HUES48 (cell line): ENCODE measurements at regions not wholly inside any gene's neighbourhood (a gene's known extent, or its start where the extent isn't known, plus 50 kb on each side); places are given as distances from the start of the nearest gene placed in this dataset.
"Not testable (repeated sequence)": the region's sequence is repeated elsewhere in the genome, so short reads cannot be mapped to it uniquely, and the experiment has no call there.

Experiments
- H3K27ac ChIP-seq: one replicate; pipeline ENCODE4 v1.7.0; 2013; ENCODE audit warnings: low read depth, low read length, inconsistent platforms
- H3K27me3 ChIP-seq: 2 replicates; pipeline ENCODE4 v1.6.1; 2013; ENCODE audit warnings: mild to moderate bottlenecking, low read length; ENCODE audit not compliant: control insufficient read depth, insufficient read depth
- H3K36me3 ChIP-seq: 2 replicates; pipeline ENCODE4 v1.6.1; 2013; ENCODE audit warnings: low read length; ENCODE audit not compliant: control insufficient read depth, insufficient read depth
- H3K4me1 ChIP-seq: 2 replicates; pipeline ENCODE4 v1.6.1; 2013; ENCODE audit warnings: mild to moderate bottlenecking, low read length; ENCODE audit not compliant: control insufficient read depth, insufficient read depth
- H3K4me3 ChIP-seq: 2 replicates; pipeline ENCODE4 v1.5.1; 2013; ENCODE audit warnings: mild to moderate bottlenecking, low read depth, low read length
- H3K9ac ChIP-seq: 2 replicates; pipeline ENCODE4 v1.6.1; 2013; ENCODE audit warnings: mild to moderate bottlenecking, low read depth, low read length, moderate library complexity
- H3K9me3 ChIP-seq: 2 replicates; pipeline ENCODE4 v1.6.1; 2013; ENCODE audit warnings: low read length; ENCODE audit not compliant: control insufficient read depth, insufficient read depth

- 0 out of 2 replicates have a peak, but pooled peaks cover 4% of the 10 kb centered on the region for H3K4me1 ChIP-seq
- no peak overlapping the region for H3K4me3 ChIP-seq
- no peak overlapping the region for H3K27ac ChIP-seq
- H3K27me3 ChIP-seq, result no peaks in the 10 kb centered on the region
- no peaks in the 10 kb centered on the region for H3K36me3 ChIP-seq
- no peaks in the 10 kb centered on the region for H3K9me3 ChIP-seq
- no peak overlapping the region for H3K9ac ChIP-seq
These were observed 93.0 kb upstream of the COL5A1 start for GRCh38 chr9:134548618-134549017.

GRCh38 chr9:134549336-134549735, 92.3 kb upstream of the COL5A1 start:
- Histone ChIP-seq H3K4me1 (0 out of 2 replicates have a peak, but pooled peaks cover 3% of the 10 kb centered on the region), H3K27me3 (no peaks in the 10 kb centered on the region), H3K27ac (no peak overlapping the region), H3K4me3 (no peak overlapping the region), H3K36me3 (no peaks in the 10 kb centered on the region), H3K9ac (no peak overlapping the region), H3K9me3 (no peaks in the 10 kb centered on the region)

GRCh38 chr9:134550081-134550480, 91.5 kb upstream of the COL5A1 start:
- not testable (repeated sequence) for H3K9me3 ChIP-seq, H3K4me1 ChIP-seq, H3K27ac ChIP-seq, H3K36me3 ChIP-seq, H3K9ac ChIP-seq, H3K27me3 ChIP-seq, H3K4me3 ChIP-seq

GRCh38 chr9:134550584-134550983, 91.0 kb upstream of the COL5A1 start:
- H3K27me3 ChIP-seq, result no peaks in the 10 kb centered on the region
- no peak overlapping the region for H3K4me3 ChIP-seq
- H3K9ac ChIP-seq, result no peak overlapping the region
- H3K36me3 ChIP-seq, result no peaks in the 10 kb centered on the region
- no peaks in the 10 kb centered on the region for H3K4me1 ChIP-seq
- no peak overlapping the region for H3K27ac ChIP-seq
- H3K9me3 ChIP-seq, result no peaks in the 10 kb centered on the region

GRCh38 chr9:134551176-134551575, 90.4 kb upstream of the COL5A1 start:
- Histone ChIP-seq H3K27ac (no peak overlapping the region), H3K4me3 (no peak overlapping the region)

GRCh38 chr9:134551644-134552348, 89.8 kb upstream of the COL5A1 start:
- Histone ChIP-seq H3K9ac (no peak overlapping the region), H3K36me3 (no peaks in the 10 kb centered on the region), H3K27ac (no peak overlapping the region), H3K27me3 (no peaks in the 10 kb centered on the region), H3K9me3 (no peaks in the 10 kb centered on the region), H3K4me1 (no peaks in the 10 kb centered on the region), H3K4me3 (no peak overlapping the region)

More at GRCh38 chr9:134551176-134551575, 90.4 kb upstream of the COL5A1 start:
- Histone ChIP-seq H3K9ac (no peak overlapping the region), H3K36me3 (no peaks in the 10 kb centered on the region), H3K9me3 (no peaks in the 10 kb centered on the region), H3K27me3 (no peaks in the 10 kb centered on the region), H3K4me1 (no peaks in the 10 kb centered on the region)

GRCh38 chr9:134552349-134552990, 89.1 kb upstream of the COL5A1 start:
- no peaks in the 10 kb centered on the region for H3K4me1 ChIP-seq
- no peaks in the 10 kb centered on the region for H3K9me3 ChIP-seq
- H3K36me3 ChIP-seq, result no peaks in the 10 kb centered on the region
- no peak overlapping the region for H3K4me3 ChIP-seq
- H3K9ac ChIP-seq, result no peak overlapping the region
- H3K27me3 ChIP-seq, result no peaks in the 10 kb centered on the region
- no peak overlapping the region for H3K27ac ChIP-seq

- H3K9me3 ChIP-seq, result no peaks in the 10 kb centered on the region
- H3K4me1 ChIP-seq, result no peaks in the 10 kb centered on the region
- H3K36me3 ChIP-seq, result no peaks in the 10 kb centered on the region
- H3K27me3 ChIP-seq, result no peaks in the 10 kb centered on the region
- H3K4me3 ChIP-seq, result no peak overlapping the region
- no peak overlapping the region for H3K27ac ChIP-seq
- H3K9ac ChIP-seq, result no peak overlapping the region
These were observed 88.3 kb upstream of the COL5A1 start for GRCh38 chr9:134553061-134553891.

GRCh38 chr9:134553996-134554372, 87.6 kb upstream of the COL5A1 start:
- H3K27me3 ChIP-seq, result no peaks in the 10 kb centered on the region
- H3K9me3 ChIP-seq, result no peaks in the 10 kb centered on the region
- no peaks in the 10 kb centered on the region for H3K4me1 ChIP-seq
- H3K4me3 ChIP-seq, result no peak overlapping the region
- H3K36me3 ChIP-seq, result no peaks in the 10 kb centered on the region
- no peak overlapping the region for H3K9ac ChIP-seq
- H3K27ac ChIP-seq, result no peak overlapping the region

GRCh38 chr9:134554373-134555093, 87.1 kb upstream of the COL5A1 start:
- H3K4me1 ChIP-seq, result no peaks in the 10 kb centered on the region
- no peak overlapping the region for H3K9ac ChIP-seq

More at GRCh38 chr9:134554373-134555093, 87.1 kb upstream of the COL5A1 start:
- no peak overlapping the region for H3K4me3 ChIP-seq
- H3K27ac ChIP-seq, result no peak overlapping the region
- H3K36me3 ChIP-seq, result no peaks in the 10 kb centered on the region
- H3K27me3 ChIP-seq, result no peaks in the 10 kb centered on the region
- H3K9me3 ChIP-seq, result no peaks in the 10 kb centered on the region
